Lung (tissue), 11 donors: ENCODE measurements at regions not wholly inside any gene's neighbourhood (a gene's known extent, or its start where the extent isn't known, plus 50 kb on each side); places are given as distances from the start of the nearest gene placed in this dataset.

Experiments
- ATAC-seq: fragments of 200-7000 bp; cut with Tn5 transposase; one replicate; pipeline ENCODE4 v1.9.1; 2020; ENCODE audit warnings: moderate number of reproducible peaks; ENCODE audit not compliant: insufficient read depth, low FRiP score
- DNase-seq, 3 donors: peaks; one replicate each; pipeline ENCODE4 v3.0.0-alpha.2; 2013 to 2017
- H3K27ac ChIP-seq, 2 donors: one replicate each; pipeline ENCODE4 v1.5.1; 2013; ENCODE audit warnings: mild to moderate bottlenecking in 2 of 2, moderate library complexity in 2 of 2, control low read depth in 1 of 2, inconsistent platforms in 1 of 2, low read depth in 1 of 2, low read length in 1 of 2
- H3K27me3 ChIP-seq, 3 donors: one replicate each; pipeline ENCODE4 v1.5.1; 2013; ENCODE audit warnings: low read length in 2 of 3; ENCODE audit not compliant: control insufficient read depth in 3 of 3, insufficient read depth in 3 of 3
- H3K36me3 ChIP-seq, 4 donors: one replicate each; pipeline ENCODE4 v1.5.1; 2013; ENCODE audit warnings: low read length in 4 of 4, mild to moderate bottlenecking in 1 of 4, moderate library complexity in 1 of 4; ENCODE audit not compliant: control insufficient read depth in 4 of 4, insufficient read depth in 4 of 4
- H3K4me1 ChIP-seq, 5 donors: one replicate each; pipeline ENCODE4 v1.5.1; 2013; ENCODE audit warnings: low read length in 5 of 5, mild to moderate bottlenecking in 2 of 5, moderate library complexity in 1 of 5; ENCODE audit not compliant: control insufficient read depth in 5 of 5, insufficient read depth in 5 of 5
- H3K4me3 ChIP-seq: one replicate; pipeline ENCODE4 v1.5.1; 2013; ENCODE audit warnings: mild to moderate bottlenecking, control low read depth, moderate library complexity
- H3K9ac ChIP-seq, 2 donors: one replicate each; pipeline ENCODE4 v1.5.1; 2013; ENCODE audit warnings: low read length in 2 of 2, control low read depth in 1 of 2; ENCODE audit not compliant: insufficient read depth in 1 of 2
- H3K9me3 ChIP-seq, 4 donors: one replicate each; pipeline ENCODE4 v1.5.1; 2013; ENCODE audit warnings: low read length in 3 of 4, mild to moderate bottlenecking in 1 of 4, moderate library complexity in 1 of 4; ENCODE audit not compliant: control insufficient read depth in 4 of 4, insufficient read depth in 3 of 4
- CTCF ChIP-seq: IDR thresholded peaks from 2 replicates; pipeline ENCODE4 v1.5.1; 2012; ENCODE audit warnings: mild to moderate bottlenecking; ENCODE audit errors: control extremely low read depth, extremely low read depth
- WGBS, 2 donors: extraction: QIAGEN DNeasy Blood & Tissue Kit; methylation state at CpG; one replicate each; pipeline ENCODE4 v1.1.7; 2013; 5-methylcytosine and 5-hydroxymethylcytosine counted together
- donor health status: control.
- donor health status: control.
- donor health status: Bipolar disorder and iron deficiency.
- donor health status: healthy.
- donor health status: DM: yes; HTN: yes; CAD: no.

DNA sequence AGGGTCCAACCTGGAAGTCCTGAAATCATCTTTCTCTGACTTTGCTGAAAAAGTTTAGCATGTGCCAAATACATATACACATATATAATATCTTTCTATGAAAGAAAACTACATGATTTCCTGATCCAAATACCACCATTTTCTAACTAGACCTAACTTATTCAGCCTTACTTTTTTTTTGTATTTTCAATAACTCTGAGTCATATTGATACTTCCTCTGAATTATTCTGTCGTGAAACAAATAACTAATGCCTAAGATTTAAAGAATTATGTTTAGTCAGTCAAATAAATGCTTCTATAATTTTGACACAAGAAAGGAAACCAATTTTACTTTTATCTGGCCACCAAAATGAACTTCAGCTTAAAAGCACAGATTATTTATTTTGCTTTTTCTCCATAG lies 760.2 kb upstream of the GBE1 start:
- Histone ChIP-seq H3K4me1 (no peaks in the 10 kb centered on the region), H3K36me3 (no peaks in the 10 kb centered on the region), H3K9me3 (no peaks in the 10 kb centered on the region), H3K27me3 (no peaks in the 10 kb centered on the region), H3K27ac (no peak overlapping the region), H3K9ac (no peak overlapping the region), H3K4me3 (no peak overlapping the region)
- WGBS, 2 donors, result 76 to 93% methylated on average over 1 of the region's 1 CpG
- no peak for ATAC-seq
- no peak for TF ChIP-seq CTCF
- no peak for DNase-seq

DNA sequence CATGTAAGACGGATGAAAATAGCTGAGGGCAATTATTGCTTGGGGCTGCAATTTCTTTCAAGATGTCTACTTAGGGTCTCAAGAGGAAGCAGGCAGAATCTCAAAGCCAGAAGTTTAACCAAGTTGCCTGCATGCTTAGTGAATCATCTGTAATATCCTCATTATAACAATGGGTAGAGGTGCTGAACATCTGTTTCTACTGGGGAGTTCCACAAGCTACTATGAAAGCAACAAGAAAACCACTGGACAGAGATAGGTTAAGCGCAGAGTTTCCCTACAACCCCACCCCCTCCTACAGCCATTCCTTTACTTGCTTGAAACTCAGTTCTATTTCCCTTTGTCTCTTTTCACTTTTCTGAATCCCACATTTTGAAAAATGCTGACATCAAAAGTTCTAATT lies 759.4 kb upstream of the GBE1 start:
- ATAC-seq, result no peak
- no peak overlapping the region for H3K9ac ChIP-seq
- no peaks in the 10 kb centered on the region for H3K27me3 ChIP-seq
- no peak overlapping the region for H3K27ac ChIP-seq
- no peak for DNase-seq
- TF ChIP-seq CTCF, result no peak
- no peak overlapping the region for H3K4me3 ChIP-seq
- no peaks in the 10 kb centered on the region for H3K36me3 ChIP-seq
- H3K9me3 ChIP-seq, result no peaks in the 10 kb centered on the region
- no peaks in the 10 kb centered on the region for H3K4me1 ChIP-seq
- 76 to 90% methylated on average over 2 of the region's 2 CpGs for WGBS, 2 donors

DNA sequence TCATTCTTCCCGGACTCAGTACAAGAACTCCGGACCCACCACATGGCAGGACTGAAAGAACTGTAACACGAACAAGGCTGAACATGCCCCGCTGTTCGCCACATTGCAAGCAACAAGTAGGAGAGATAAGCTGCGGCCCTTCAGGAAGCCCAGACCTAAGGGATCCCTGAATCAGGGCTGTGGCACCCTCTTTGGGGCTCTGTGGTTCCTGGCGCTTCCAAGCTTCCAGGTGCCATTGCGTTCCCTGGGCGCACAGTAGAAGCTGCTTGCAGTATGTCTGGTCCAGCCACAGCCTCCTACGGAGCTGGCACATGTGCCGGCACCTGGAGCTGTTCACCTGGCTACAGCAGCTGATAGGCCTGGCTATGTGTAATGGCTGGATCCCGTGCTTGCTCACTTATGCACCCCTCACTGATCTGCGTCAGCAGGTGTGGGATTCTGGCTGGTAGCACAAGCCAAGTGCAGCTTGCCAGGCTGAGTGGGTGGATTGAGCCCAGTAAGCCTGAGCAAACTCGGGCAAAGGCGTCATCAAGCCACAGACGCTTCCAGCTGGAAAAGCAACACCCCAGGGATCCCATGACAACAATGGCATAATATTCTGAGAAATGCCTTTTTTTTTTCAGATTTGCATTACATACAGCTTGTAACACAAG lies 748.6 kb upstream of the GBE1 start:
- H3K4me3 ChIP-seq, result no peak overlapping the region

More for the DNA sequence above, 748.6 kb upstream of the GBE1 start:
- ATAC-seq (no peak), DNase-seq (no peak)
- Histone ChIP-seq H3K9ac (no peak overlapping the region), H3K4me1 (no peaks in the 10 kb centered on the region), H3K36me3 (no peaks in the 10 kb centered on the region), H3K9me3 (peaks cover 0 to 9% (median 0%) of the 10 kb centered on the region in 4 donors), H3K27me3 (no peaks in the 10 kb centered on the region), H3K27ac (no peak overlapping the region)
- TF ChIP-seq CTCF, result no peak
- WGBS, 2 donors, result 90 to 93% methylated on average over 16 of the region's 16 CpGs
